ENCODE measurements at regions not wholly inside any gene's neighbourhood (a gene's known extent, or its start where the extent isn't known, plus 50 kb on each side); places are given as distances from the start of the nearest gene placed in this dataset.

DNA sequence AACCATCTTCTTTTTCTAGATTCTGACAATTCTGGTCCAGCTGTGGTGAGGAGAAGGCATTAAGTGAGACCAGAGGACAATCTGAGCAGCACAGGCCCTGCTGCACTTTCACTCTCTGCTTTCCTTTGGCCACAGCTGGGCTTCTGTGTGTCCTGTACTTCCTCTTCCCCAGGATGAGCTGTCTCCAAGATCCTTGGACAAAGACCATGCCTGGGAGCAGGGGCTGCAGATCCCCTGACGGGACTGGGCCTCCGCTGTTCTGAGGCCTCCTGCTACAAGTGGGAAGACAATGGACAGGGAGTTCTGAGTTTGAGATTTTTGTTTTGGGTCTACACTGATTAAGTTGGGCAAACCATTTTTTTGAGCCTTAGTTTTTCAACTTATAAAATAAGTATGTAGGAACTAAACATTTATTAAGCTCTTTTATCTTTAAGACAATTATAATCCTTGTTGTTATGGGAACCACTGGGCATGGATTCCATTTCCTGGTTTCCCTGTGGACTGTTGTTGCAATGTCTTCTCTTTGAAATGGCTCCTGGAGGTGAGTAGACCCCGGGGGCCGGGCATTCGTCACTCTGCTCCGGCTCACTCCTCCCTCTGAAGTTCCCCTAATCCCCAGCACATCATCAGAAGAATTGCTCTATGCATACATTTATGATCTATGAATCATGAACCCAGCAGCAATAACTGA, 266.6 kb downstream of the ACTR3 start:
- Histone ChIP-seq H3K4me1 (ENCODE audit: control insufficient read depth, extremely low read depth, insufficient read depth, low read length) (no peaks in the 10 kb centered on the region), H3K9ac (ENCODE audit: insufficient read depth, low read length) (no peak overlapping the region), H3K9me3 (ENCODE audit: control insufficient read depth, insufficient read depth, low read depth, low read length) (no peaks in the 10 kb centered on the region), H3K36me3 (ENCODE audit: control insufficient read depth, insufficient read depth, low read length) (no peaks in the 10 kb centered on the region), H3K79me2 (ENCODE audit: control insufficient read depth, insufficient read depth, low read length) (no peaks in the 10 kb centered on the region), H3K27me3 (ENCODE audit: control insufficient read depth, insufficient read depth, low read length) (no peaks in the 10 kb centered on the region), H3K27ac (ENCODE audit: insufficient read depth, low read length) (no peak overlapping the region), H4K20me1 (ENCODE audit: control insufficient read depth, extremely low read depth, insufficient read depth, low read length) (no peaks in the 10 kb centered on the region), H2AFZ (ENCODE audit: low read length) (no peak overlapping the region), H3K4me3 (replicated peaks in 1 of 4; ENCODE audit: control extremely low read depth in 1 of 4, insufficient read depth in 1 of 4, low read depth in 3 of 4, low read length in 4 of 4) (no peak overlapping the region), H3K4me2 (ENCODE audit: extremely low read depth, insufficient read depth, low read length) (no peak overlapping the region)
- no peak for DNase-seq (ENCODE audit: low read depth in 2 of 2)
- TF ChIP-seq, protein P1, sequence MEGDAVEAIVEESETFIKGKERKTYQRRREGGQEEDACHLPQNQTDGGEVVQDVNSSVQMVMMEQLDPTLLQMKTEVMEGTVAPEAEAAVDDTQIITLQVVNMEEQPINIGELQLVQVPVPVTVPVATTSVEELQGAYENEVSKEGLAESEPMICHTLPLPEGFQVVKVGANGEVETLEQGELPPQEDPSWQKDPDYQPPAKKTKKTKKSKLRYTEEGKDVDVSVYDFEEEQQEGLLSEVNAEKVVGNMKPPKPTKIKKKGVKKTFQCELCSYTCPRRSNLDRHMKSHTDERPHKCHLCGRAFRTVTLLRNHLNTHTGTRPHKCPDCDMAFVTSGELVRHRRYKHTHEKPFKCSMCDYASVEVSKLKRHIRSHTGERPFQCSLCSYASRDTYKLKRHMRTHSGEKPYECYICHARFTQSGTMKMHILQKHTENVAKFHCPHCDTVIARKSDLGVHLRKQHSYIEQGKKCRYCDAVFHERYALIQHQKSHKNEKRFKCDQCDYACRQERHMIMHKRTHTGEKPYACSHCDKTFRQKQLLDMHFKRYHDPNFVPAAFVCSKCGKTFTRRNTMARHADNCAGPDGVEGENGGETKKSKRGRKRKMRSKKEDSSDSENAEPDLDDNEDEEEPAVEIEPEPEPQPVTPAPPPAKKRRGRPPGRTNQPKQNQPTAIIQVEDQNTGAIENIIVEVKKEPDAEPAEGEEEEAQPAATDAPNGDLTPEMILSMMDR (conservative IDR thresholded peaks at IDR 0.05 in 1 of 2, IDR thresholded peaks at IDR 0.05 in 1 of 2; ENCODE audit: low read depth in 1 of 2, low read length in 2 of 2): no peak
- no peak for TF ChIP-seq EZH2 (IDR thresholded peaks at IDR 0.05; ENCODE audit: low read length, missing control alignments)

DNA sequence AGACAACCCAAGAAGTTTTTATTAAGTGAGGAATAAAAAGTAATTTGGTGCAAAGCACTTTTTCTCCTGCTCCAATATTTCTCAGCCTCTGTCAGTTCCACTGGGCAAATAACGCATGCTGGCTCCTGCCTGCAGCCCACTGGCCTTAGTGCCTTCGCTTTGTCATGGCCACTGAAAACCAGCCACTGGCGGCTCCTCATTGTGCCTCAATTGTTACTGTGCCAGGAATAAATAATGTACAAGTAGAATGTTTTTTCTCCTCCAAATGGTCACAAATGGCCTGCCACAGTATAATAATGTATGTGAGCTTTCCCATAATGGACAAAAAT, 267.1 kb downstream of the ACTR3 start:
- TF ChIP-seq, protein P1 (conservative IDR thresholded peaks at IDR 0.05 in 1 of 2, IDR thresholded peaks at IDR 0.05 in 1 of 2; ENCODE audit: low read depth in 1 of 2, low read length in 2 of 2): no peak
- no peak for TF ChIP-seq EZH2 (IDR thresholded peaks at IDR 0.05; ENCODE audit: low read length, missing control alignments)
- H2AFZ ChIP-seq (ENCODE audit: low read length): no peak overlapping the region
- no peak overlapping the region for H3K27ac ChIP-seq (ENCODE audit: insufficient read depth, low read length)
- no peaks in the 10 kb centered on the region for H3K79me2 ChIP-seq (ENCODE audit: control insufficient read depth, insufficient read depth, low read length)
- DNase-seq (ENCODE audit: low read depth in 2 of 2): no peak
- H3K4me2 ChIP-seq (ENCODE audit: extremely low read depth, insufficient read depth, low read length): no peak overlapping the region
- H3K27me3 ChIP-seq (ENCODE audit: control insufficient read depth, insufficient read depth, low read length): no peaks in the 10 kb centered on the region
- no peaks in the 10 kb centered on the region for H3K4me1 ChIP-seq (ENCODE audit: control insufficient read depth, extremely low read depth, insufficient read depth, low read length)
- no peak overlapping the region for H3K4me3 ChIP-seq (replicated peaks in 1 of 4; ENCODE audit: control extremely low read depth in 1 of 4, insufficient read depth in 1 of 4, low read depth in 3 of 4, low read length in 4 of 4)
- H3K9me3 ChIP-seq (ENCODE audit: control insufficient read depth, insufficient read depth, low read depth, low read length): no peaks in the 10 kb centered on the region
- no peaks in the 10 kb centered on the region for H4K20me1 ChIP-seq (ENCODE audit: control insufficient read depth, extremely low read depth, insufficient read depth, low read length)
- no peaks in the 10 kb centered on the region for H3K36me3 ChIP-seq (ENCODE audit: control insufficient read depth, insufficient read depth, low read length)
- H3K9ac ChIP-seq (ENCODE audit: insufficient read depth, low read length): no peak overlapping the region

DNA sequence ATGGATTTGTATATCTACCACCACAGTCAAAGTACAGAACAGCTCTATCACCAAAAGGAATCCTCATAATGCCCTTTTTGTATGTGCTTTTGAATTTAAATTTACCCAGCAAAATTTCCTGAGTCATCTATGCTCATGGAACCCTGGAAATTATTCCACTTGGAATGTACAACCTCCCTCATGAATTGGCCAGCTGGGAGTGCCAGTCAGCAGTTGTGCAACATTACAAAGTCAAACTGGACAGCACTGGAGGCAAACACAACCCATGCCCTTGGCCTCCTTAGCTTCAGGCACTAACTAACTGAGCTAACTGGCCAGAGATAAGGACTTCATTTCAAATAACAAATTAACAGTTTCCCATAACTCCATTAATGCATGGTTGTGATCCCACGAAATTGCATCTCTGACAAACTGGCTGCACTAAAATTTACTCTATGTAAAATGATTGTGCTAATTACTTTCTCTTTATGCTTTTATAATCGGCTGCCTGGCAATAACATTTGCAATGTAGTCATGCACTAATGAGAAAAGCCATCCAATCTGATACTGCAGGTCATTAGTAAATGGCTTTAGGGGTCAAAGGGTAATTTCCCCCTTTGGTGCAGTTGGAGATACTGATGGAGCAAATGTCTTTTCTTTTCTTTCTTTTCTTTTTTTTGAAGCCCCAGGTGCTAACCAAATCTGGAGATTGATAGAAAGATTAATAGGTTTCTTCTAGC, 270.5 kb downstream of the ACTR3 start:
- H3K27me3 ChIP-seq (ENCODE audit: control insufficient read depth, insufficient read depth, low read length): no peaks in the 10 kb centered on the region
- DNase-seq (ENCODE audit: low read depth in 2 of 2): no peak
- TF ChIP-seq, protein P1 (conservative IDR thresholded peaks at IDR 0.05 in 1 of 2, IDR thresholded peaks at IDR 0.05 in 1 of 2; ENCODE audit: low read depth in 1 of 2, low read length in 2 of 2): no peak
- TF ChIP-seq EZH2 (IDR thresholded peaks at IDR 0.05; ENCODE audit: low read length, missing control alignments): no peak
- H3K4me3 ChIP-seq (replicated peaks in 1 of 4; ENCODE audit: control extremely low read depth in 1 of 4, insufficient read depth in 1 of 4, low read depth in 3 of 4, low read length in 4 of 4): no peak overlapping the region
- H3K9ac ChIP-seq (ENCODE audit: insufficient read depth, low read length): no peak overlapping the region
- no peaks in the 10 kb centered on the region for H3K9me3 ChIP-seq (ENCODE audit: control insufficient read depth, insufficient read depth, low read depth, low read length)
- no peaks in the 10 kb centered on the region for H3K4me1 ChIP-seq (ENCODE audit: control insufficient read depth, extremely low read depth, insufficient read depth, low read length)
- H2AFZ ChIP-seq (ENCODE audit: low read length): no peak overlapping the region
- no peak overlapping the region for H3K4me2 ChIP-seq (ENCODE audit: extremely low read depth, insufficient read depth, low read length)
- H3K27ac ChIP-seq (ENCODE audit: insufficient read depth, low read length): no peak overlapping the region
- H3K79me2 ChIP-seq (ENCODE audit: control insufficient read depth, insufficient read depth, low read length): no peaks in the 10 kb centered on the region
- no peaks in the 10 kb centered on the region for H4K20me1 ChIP-seq (ENCODE audit: control insufficient read depth, extremely low read depth, insufficient read depth, low read length)
- H3K36me3 ChIP-seq (ENCODE audit: control insufficient read depth, insufficient read depth, low read length): no peaks in the 10 kb centered on the region

Measured in fibroblast of lung (primary cell).